Left lung (tissue), 4 donors: ENCODE measurements at regions not wholly inside any gene's neighbourhood (a gene's known extent, or its start where the extent isn't known, plus 50 kb on each side); places are given as distances from the start of the nearest gene placed in this dataset.

Experiments
- ATAC-seq: fragments of 200-7000 bp; cut with Tn5 transposase; one replicate; pipeline ENCODE4 v1.9.1; 2020; ENCODE audit warnings: moderate library complexity
- DNase-seq, 4 donors: peaks; one replicate each; pipeline ENCODE4 v3.0.0-alpha.2; 2013 to 2020
- H3K27ac ChIP-seq, 2 donors: fragments of 200-600 bp; sonication (generic) in 1 of 2; one replicate each; pipeline versions ENCODE4 v1.5.0 to v1.8.0; 2020 to 2021
- H3K27me3 ChIP-seq, 2 donors: fragments of 200-600 bp; sonication (generic) in 1 of 2; one replicate each; pipeline versions ENCODE4 v1.5.0 to v1.8.0; 2020 to 2021
- H3K36me3 ChIP-seq, 2 donors: fragments of 200-600 bp; sonication (generic) in 1 of 2; one replicate each; pipeline versions ENCODE4 v1.5.0 to v1.8.0; 2020 to 2021
- H3K4me1 ChIP-seq, 2 donors: fragments of 200-600 bp; one replicate each; pipeline ENCODE4 v1.8.0; 2021
- H3K4me3 ChIP-seq, 2 donors: fragments of 200-600 bp; sonication (generic) in 1 of 2; one replicate each; pipeline versions ENCODE4 v1.5.0 to v1.8.0; 2020 to 2021; ENCODE audit warnings: mild to moderate bottlenecking in 1 of 2
- H3K9me3 ChIP-seq, 2 donors: fragments of 200-600 bp; sonication (generic) in 1 of 2; one replicate each; pipeline versions ENCODE4 v1.5.0 to v1.8.0; 2020 to 2021
- CTCF ChIP-seq, 2 donors: fragments of 200-600 bp; sonication (generic) in 1 of 2; IDR thresholded peaks; one replicate each; pipeline versions ENCODE4 v1.5.0 to v1.8.0; 2021; ENCODE audit warnings: antibody characterized with exemption in 2 of 2
- intact Hi-C, 2 donors: fragments of 100-400 bp; cut with DNase I; formaldehyde crosslinking; loops; one replicate each; pipeline versions ENCODE4 v1.11.2 to v1.14.2; 2022
- donor health status: DM: no; HTN: yes; CAD: no.
- donor health status: DM: no; HTN: no; CAD: no.

GRCh38 chr3:30438126-30438525 lies 168.3 kb upstream of the TGFBR2 start:
- intact Hi-C loops: no loop called here
- Histone ChIP-seq H3K4me1 (peaks cover 9 to 15% of the 10 kb centered on the region in 2 donors), H3K9me3 (no peaks in the 10 kb centered on the region), H3K27ac (no peak overlapping the region), H3K4me3 (no peak overlapping the region), H3K36me3 (no peaks in the 10 kb centered on the region), H3K27me3 (no peaks in the 10 kb centered on the region)
- TF ChIP-seq CTCF (IDR thresholded peaks at IDR 0.05): no peak
- DNase-seq: peak in 1 of 4 donors; percentile 38
- peak; percentile 72 for ATAC-seq

- no peaks in the 10 kb centered on the region for H3K27me3 ChIP-seq
- no peak for DNase-seq
- no peaks in the 10 kb centered on the region for H3K36me3 ChIP-seq
- TF ChIP-seq CTCF (IDR thresholded peaks at IDR 0.05): no peak
- ATAC-seq: no peak
- H3K9me3 ChIP-seq: no peaks in the 10 kb centered on the region
- no peak overlapping the region for H3K4me3 ChIP-seq
- intact Hi-C loops: no loop called here
- H3K27ac ChIP-seq: no peak overlapping the region
- H3K4me1 ChIP-seq: peaks cover 9 to 15% of the 10 kb centered on the region in 2 donors
Observed at GRCh38 chr3:30439451-30440053, 166.8 kb upstream of the TGFBR2 start.

- no peaks in the 10 kb centered on the region for H3K36me3 ChIP-seq
- intact Hi-C loops: no loop called here
- ATAC-seq: peak; percentile 80
- no peak for TF ChIP-seq CTCF (IDR thresholded peaks at IDR 0.05)
- peaks cover 9 to 15% of the 10 kb centered on the region in 2 donors for H3K4me1 ChIP-seq
- no peak for DNase-seq
- no peaks in the 10 kb centered on the region for H3K27me3 ChIP-seq
- no peaks in the 10 kb centered on the region for H3K9me3 ChIP-seq
- no peak overlapping the region for H3K4me3 ChIP-seq
- no peak overlapping the region for H3K27ac ChIP-seq
Observed at GRCh38 chr3:30440147-30440604, 166.2 kb upstream of the TGFBR2 start.

- H3K4me1 ChIP-seq: peaks cover 9 to 15% of the 10 kb centered on the region in 2 donors
- no peak overlapping the region for H3K4me3 ChIP-seq
- H3K27me3 ChIP-seq: no peaks in the 10 kb centered on the region
- DNase-seq: no peak
- ATAC-seq: peak; percentile 23
- no peaks in the 10 kb centered on the region for H3K9me3 ChIP-seq
- no peaks in the 10 kb centered on the region for H3K36me3 ChIP-seq
- H3K27ac ChIP-seq: no peak overlapping the region
- intact Hi-C loops: no loop called here
- no peak for TF ChIP-seq CTCF (IDR thresholded peaks at IDR 0.05)
Observed at GRCh38 chr3:30440880-30441279, 165.5 kb upstream of the TGFBR2 start.

- no peaks in the 10 kb centered on the region for H3K36me3 ChIP-seq
- intact Hi-C loops: no loop called here
- no peak overlapping the region for H3K4me3 ChIP-seq
- no peaks in the 10 kb centered on the region for H3K4me1 ChIP-seq
- no peaks in the 10 kb centered on the region for H3K27me3 ChIP-seq
- H3K9me3 ChIP-seq: no peaks in the 10 kb centered on the region
- ATAC-seq: no peak
- H3K27ac ChIP-seq: no peak overlapping the region
- no peak for DNase-seq
- no peak for TF ChIP-seq CTCF (IDR thresholded peaks at IDR 0.05)
Observed at GRCh38 chr3:30443756-30444673, 162.4 kb upstream of the TGFBR2 start.
